ENCODE measurements at regions not wholly inside any gene's neighbourhood (a gene's known extent, or its start where the extent isn't known, plus 50 kb on each side); places are given as distances from the start of the nearest gene placed in this dataset.

DNA sequence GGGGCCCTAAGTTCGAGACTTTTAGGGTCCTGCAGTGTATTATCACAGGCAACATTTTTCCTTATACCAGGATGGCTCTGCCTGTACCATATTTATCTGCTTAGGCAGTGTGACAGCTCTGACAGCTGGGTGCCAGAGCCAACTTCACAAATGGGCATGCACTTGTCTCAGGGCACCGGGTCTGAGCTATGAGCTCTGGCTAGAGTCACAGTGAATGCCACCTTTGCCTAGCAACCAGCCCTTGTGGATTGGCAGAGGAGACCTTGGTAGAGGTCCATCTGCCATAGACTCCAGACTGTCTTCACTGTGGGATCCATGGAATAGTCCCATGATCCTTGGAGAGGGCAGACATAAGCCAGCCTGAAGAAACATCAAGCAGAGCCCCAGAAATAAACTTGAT is 746.6 kb upstream of the TSPY4 start:
- Histone ChIP-seq H3K9ac (ENCODE audit: insufficient read depth, low read depth, low read length) (no peak overlapping the region), H3K27ac (ENCODE audit: extremely low read length, insufficient read depth, low read length) (no peak overlapping the region), H3K36me3 (replicated peaks in 1 of 2; ENCODE audit: control insufficient read depth in 1 of 2, insufficient read depth in 2 of 2, low read length in 2 of 2) (no peaks in the 10 kb centered on the region), H3K4me3 (replicated peaks in 1 of 3; ENCODE audit: insufficient read depth in 1 of 3, low read depth in 2 of 3, low read length in 3 of 3) (no peak overlapping the region), H3K27me3 (ENCODE audit: control insufficient read depth in 1 of 2, insufficient read depth in 2 of 2, low read length in 2 of 2) (no peaks in the 10 kb centered on the region), H2AFZ (ENCODE audit: low read length) (no peak overlapping the region), H3K79me2 (ENCODE audit: insufficient read depth, low read length) (no peaks in the 10 kb centered on the region), H3K9me3 (ENCODE audit: low read length) (peaks cover 32% of the 10 kb centered on the region), H4K20me1 (ENCODE audit: insufficient read depth, low read length) (no peaks in the 10 kb centered on the region), H3K4me1 (ENCODE audit: insufficient read depth, low read length) (no peaks in the 10 kb centered on the region), H3K4me2 (ENCODE audit: low read depth, low read length) (no peak overlapping the region)
- in situ Hi-C loops (cut with HindIII; ENCODE audit: extremely low pct_ligation_motif_present, low pct_unique_long_range_greater_than_20kb), result no loop called here
- ChIA-PET POLR2A (no interaction called here), CTCF (ENCODE audit: low intra/inter-chr PET ratio, low total read pairs) (no interaction called here)
- WGBS (ENCODE audit: low lambda C conversion rate), result 0% methylated on average over 1 of the region's 2 CpGs
- intact Hi-C loops (cut with micrococcal nuclease; ENCODE audit: unreplicated experiment), result no loop called here
- DNase-seq (ENCODE audit: low spot score) (no peak), ATAC-seq (no peak), FAIRE-seq (no peak)
- no TSS peak for BruUV-seq (replicated peaks)
- no peak for TF ChIP-seq HMGA1 (CRISPR knock-in tag; conservative IDR thresholded peaks at IDR 0.05)
- TF ChIP-seq, protein P1, sequence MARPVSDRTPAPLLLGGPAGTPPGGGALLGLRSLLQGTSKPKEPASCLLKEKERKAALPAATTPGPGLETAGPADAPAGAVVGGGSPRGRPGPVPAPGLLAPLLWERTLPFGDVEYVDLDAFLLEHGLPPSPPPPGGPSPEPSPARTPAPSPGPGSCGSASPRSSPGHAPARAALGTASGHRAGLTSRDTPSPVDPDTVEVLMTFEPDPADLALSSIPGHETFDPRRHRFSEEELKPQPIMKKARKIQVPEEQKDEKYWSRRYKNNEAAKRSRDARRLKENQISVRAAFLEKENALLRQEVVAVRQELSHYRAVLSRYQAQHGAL (CRISPR knock-in tag; IDR thresholded peaks at IDR 0.05; ENCODE audit: not compliant biosample characterization), result no peak
- no peak for TF ChIP-seq NPAS2 (CRISPR knock-in tag; IDR thresholded peaks at IDR 0.05; ENCODE audit: borderline replicate concordance)
- no peak for TF ChIP-seq ZNF431 (CRISPR knock-in tag; IDR thresholded peaks at IDR 0.05; ENCODE audit: borderline replicate concordance, low read depth)
- TF ChIP-seq ZNF546 (CRISPR knock-in tag; conservative IDR thresholded peaks at IDR 0.05), result no peak
- no peak for TF ChIP-seq SMC3 (IDR thresholded peaks at IDR 0.05; ENCODE audit: low read length)
- no peak for TF ChIP-seq ZNF619 (CRISPR knock-in tag; IDR thresholded peaks at IDR 0.05)
- no peak for TF ChIP-seq ZNF430 (CRISPR knock-in tag; IDR thresholded peaks at IDR 0.05)
- no peak for TF ChIP-seq BCL6 (CRISPR knock-in tag; IDR thresholded peaks at IDR 0.05)
- TF ChIP-seq REPIN1 (CRISPR knock-in tag; IDR thresholded peaks at IDR 0.05; ENCODE audit: borderline replicate concordance, low read depth), result no peak

Measured in HepG2 (cell line).